Tibial artery (tissue), 4 donors: ENCODE measurements at regions not wholly inside any gene's neighbourhood (a gene's known extent, or its start where the extent isn't known, plus 50 kb on each side); places are given as distances from the start of the nearest gene placed in this dataset.
A peak's percentile ranks its signal among the peaks of the same experiment; 100 is the strongest.

ENCODE experiments used
- DNase-seq, 2 donors: peaks; one replicate each; pipeline ENCODE4 v3.0.0-alpha.2; 2019
- H3K27ac ChIP-seq, 2 donors: fragments of 200-600 bp; sonication (generic) in 1 of 2; 1 replicate in 1 of 2; 2 replicates in 1 of 2; pipeline ENCODE4 v1.5.1; 2018 to 2019; ENCODE audit warnings: mild to moderate bottlenecking in 1 of 2
- H3K27me3 ChIP-seq, 2 donors: fragments of 200-600 bp; sonication (generic) in 1 of 2; one replicate each; pipeline versions ENCODE4 v1.5.1 to v1.6.0; 2016 to 2019
- H3K36me3 ChIP-seq, 3 donors: fragments of 200-600 bp; sonication (generic) in 2 of 3; one replicate each; pipeline ENCODE4 v1.5.1; 2016 to 2019; ENCODE audit warnings: mild to moderate bottlenecking in 2 of 3
- H3K4me1 ChIP-seq, 4 donors: fragments of 200-600 bp; sonication (generic) in 2 of 4; 1 replicate in 3 of 4; 2 replicates in 1 of 4; pipeline ENCODE4 v1.5.1; 2016 to 2019
- H3K4me3 ChIP-seq, 2 donors: fragments of 200-600 bp; sonication (generic) in 1 of 2; 1 replicate in 1 of 2; 2 replicates in 1 of 2; pipeline ENCODE4 v1.5.1; 2018 to 2019; ENCODE audit warnings: mild to moderate bottlenecking in 2 of 2
- H3K9me3 ChIP-seq, 3 donors: fragments of 200-600 bp; sonication (generic) in 1 of 3; one replicate each; pipeline ENCODE4 v1.5.1; 2016 to 2019
- intact Hi-C: fragments of 100-400 bp; cut with DNase I; formaldehyde crosslinking; loops from one replicate; pipeline ENCODE4 v1.15.0; 2023; ENCODE audit warnings: low total_unique reads
- TF ChIP-seq, protein P1 (sequence below), 2 experiments: fragments of 200-600 bp in 1 of 2; fragments of 450-650 bp in 1 of 2; IDR thresholded peaks; one replicate each; pipeline ENCODE4 v1.5.1; 2017 to 2019; ENCODE audit warnings: antibody characterized with exemption in 2 of 2, mild to moderate bottlenecking in 1 of 2, moderate library complexity in 1 of 2

DNA sequence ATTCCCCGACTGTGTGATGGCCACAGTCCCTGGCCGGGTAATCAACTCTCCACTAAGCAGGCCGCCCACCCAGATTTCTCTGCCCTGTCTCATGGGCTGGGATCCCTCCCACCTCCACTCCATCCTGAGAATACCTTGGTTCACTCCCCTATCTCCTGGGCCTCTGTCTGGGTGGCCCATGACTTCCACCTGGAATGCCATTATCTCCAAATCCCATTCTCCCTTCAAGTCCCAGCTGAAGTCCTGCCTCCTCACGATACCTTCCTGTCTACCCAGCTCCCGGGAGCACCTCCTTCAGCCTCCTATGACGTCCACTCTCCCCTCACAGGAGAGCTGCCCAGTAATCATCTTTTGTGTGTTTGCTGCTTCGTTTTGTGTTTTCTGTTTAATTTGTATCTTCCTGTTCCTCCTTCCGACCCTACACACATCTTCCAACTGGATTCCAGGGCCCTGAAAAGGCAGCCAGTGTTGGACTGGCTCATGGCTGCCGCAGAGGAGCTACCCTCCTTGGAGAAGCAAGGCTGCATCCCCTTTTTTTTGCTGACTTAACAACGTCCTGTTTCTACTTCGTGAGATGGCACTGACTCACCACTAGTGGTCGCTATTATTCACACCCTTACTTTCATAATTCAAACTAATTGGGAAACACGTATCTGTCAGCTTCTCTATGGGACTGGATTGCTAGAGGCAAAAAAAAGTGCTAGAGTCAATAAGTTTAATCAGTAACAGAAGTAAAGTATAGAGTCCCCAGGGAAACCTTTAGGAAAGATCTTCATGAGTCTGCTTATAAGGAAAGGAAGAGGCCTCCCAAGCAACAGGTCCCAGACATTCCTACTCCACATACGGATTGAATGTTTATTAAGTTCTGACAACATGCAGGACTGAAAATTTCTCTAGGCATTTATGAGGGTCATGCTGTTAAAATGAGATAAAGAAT lies 171.9 kb upstream of the GATA6 start:
- Histone ChIP-seq H3K27ac (no peak overlapping the region), H3K36me3 (no peaks in the 10 kb centered on the region), H3K4me3 (no peak overlapping the region), H3K4me1 (peaks cover 0 to 19% (median 0%) of the 10 kb centered on the region in 4 donors), H3K27me3 (no peaks in the 10 kb centered on the region), H3K9me3 (no peaks in the 10 kb centered on the region)
- intact Hi-C loops, result loop anchor here (5.0 kb wide), 1 partner anchor 565 kb away; no protein-coding TSS in a partner anchor
- no peak for DNase-seq
- TF ChIP-seq, protein P1, sequence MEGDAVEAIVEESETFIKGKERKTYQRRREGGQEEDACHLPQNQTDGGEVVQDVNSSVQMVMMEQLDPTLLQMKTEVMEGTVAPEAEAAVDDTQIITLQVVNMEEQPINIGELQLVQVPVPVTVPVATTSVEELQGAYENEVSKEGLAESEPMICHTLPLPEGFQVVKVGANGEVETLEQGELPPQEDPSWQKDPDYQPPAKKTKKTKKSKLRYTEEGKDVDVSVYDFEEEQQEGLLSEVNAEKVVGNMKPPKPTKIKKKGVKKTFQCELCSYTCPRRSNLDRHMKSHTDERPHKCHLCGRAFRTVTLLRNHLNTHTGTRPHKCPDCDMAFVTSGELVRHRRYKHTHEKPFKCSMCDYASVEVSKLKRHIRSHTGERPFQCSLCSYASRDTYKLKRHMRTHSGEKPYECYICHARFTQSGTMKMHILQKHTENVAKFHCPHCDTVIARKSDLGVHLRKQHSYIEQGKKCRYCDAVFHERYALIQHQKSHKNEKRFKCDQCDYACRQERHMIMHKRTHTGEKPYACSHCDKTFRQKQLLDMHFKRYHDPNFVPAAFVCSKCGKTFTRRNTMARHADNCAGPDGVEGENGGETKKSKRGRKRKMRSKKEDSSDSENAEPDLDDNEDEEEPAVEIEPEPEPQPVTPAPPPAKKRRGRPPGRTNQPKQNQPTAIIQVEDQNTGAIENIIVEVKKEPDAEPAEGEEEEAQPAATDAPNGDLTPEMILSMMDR (IDR thresholded peaks at IDR 0.05), result peak; percentile 54 to 73

DNA sequence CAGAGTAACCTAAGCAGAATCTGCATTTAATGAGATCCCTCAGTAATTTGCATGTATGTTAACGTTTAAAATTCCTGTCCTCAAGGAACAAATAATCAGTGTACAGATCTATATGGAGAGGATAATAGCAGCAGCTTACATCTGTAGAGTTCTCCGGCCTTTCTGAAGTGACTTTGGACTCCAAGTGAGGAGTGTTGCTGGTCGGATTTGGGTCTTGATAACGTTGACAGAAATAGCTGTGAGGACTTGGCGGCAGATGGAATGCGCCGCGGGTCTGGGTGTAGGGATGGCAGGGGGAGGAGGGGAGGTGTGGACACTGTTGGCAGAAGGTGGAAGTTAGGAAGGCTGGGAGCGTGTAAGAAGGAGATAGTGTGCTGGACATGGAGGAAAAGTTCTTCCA lies 170.9 kb upstream of the GATA6 start:
- TF ChIP-seq, protein P1 (IDR thresholded peaks at IDR 0.05), result no peak
- Histone ChIP-seq H3K9me3 (no peaks in the 10 kb centered on the region), H3K27me3 (no peaks in the 10 kb centered on the region), H3K36me3 (no peaks in the 10 kb centered on the region), H3K4me1 (peaks cover 0 to 19% (median 0%) of the 10 kb centered on the region in 4 donors), H3K27ac (peak overlapping the region in 1 of 2 donors; percentile 21), H3K4me3 (no peak overlapping the region)
- intact Hi-C loops, result loop anchor here (5.0 kb wide), 1 partner anchor 564 kb away; no protein-coding TSS in a partner anchor
- no peak for DNase-seq

GRCh38 chr18:22001912-22002487 lies 167.4 kb upstream of the GATA6 start:
- Histone ChIP-seq H3K36me3 (no peaks in the 10 kb centered on the region), H3K27me3 (no peaks in the 10 kb centered on the region), H3K9me3 (no peaks in the 10 kb centered on the region), H3K4me3 (no peak overlapping the region), H3K27ac (no peak overlapping the region), H3K4me1 (peaks cover 0 to 19% (median 0%) of the 10 kb centered on the region in 4 donors)
- no peak for DNase-seq
- TF ChIP-seq, protein P1 (IDR thresholded peaks at IDR 0.05), result no peak
- intact Hi-C loops, result no loop called here

DNA sequence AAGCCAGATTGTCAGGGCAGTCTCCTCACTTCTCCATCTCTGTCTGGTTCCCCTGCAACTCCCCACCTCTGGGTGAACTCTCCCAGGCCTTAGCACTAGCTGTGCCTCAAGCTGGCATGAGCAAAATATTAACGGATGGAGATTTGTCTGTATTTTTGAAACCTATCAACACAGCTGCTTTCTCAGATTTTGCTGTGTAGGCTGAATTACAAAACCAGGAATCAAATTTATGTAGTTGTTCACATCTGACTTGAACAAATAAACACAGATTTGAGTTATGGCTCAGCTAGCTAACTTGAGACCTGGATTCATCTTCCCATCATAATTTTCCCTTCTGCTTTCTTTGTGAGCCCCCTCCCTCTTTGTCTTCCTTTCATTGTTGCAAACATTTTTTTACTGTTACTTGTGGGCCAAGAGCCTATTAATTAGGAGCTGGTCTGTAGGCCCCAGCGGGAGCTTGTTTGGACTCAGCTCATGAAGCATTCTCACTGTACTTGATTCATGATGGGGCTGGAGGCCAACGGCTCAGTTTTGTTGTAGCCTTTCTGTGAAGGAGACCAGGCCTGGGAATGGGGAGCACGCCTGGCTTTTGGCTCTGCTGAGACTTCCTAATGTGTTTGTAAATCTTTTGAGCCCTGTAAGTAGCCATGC lies 164.1 kb upstream of the GATA6 start:
- Histone ChIP-seq H3K27ac (no peak overlapping the region), H3K4me3 (no peak overlapping the region), H3K36me3 (no peaks in the 10 kb centered on the region), H3K27me3 (no peaks in the 10 kb centered on the region), H3K4me1 (peaks cover 0 to 3% (median 0%) of the 10 kb centered on the region in 4 donors), H3K9me3 (no peaks in the 10 kb centered on the region)
- intact Hi-C loops, result no loop called here
- TF ChIP-seq, protein P1 (IDR thresholded peaks at IDR 0.05), result no peak
- DNase-seq, result peak in 1 of 2 donors; percentile 27

DNA sequence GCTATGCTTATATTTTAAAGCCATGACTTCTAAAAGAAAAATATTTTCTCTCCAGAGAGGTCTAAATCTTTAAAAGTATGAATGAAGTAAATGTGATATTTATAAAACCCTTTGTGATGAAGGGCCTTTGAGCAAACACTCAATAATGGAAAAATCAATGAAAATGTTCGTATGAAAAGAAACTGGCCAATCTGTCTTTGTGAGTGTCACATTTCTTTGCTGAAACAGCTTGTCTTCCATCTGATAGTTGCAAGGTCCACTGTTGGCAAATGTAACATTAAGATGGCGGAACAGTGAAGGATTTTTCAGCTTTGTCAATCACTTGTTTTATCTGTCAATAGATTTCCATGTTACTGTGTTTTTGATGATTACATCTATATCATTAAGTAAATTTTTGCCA lies 162.9 kb upstream of the GATA6 start:
- intact Hi-C loops, result no loop called here
- no peaks in the 10 kb centered on the region for H3K4me1 ChIP-seq
- H3K9me3 ChIP-seq, result no peaks in the 10 kb centered on the region
- no peak overlapping the region for H3K27ac ChIP-seq
- TF ChIP-seq, protein P1 (IDR thresholded peaks at IDR 0.05), result no peak
- H3K36me3 ChIP-seq, result no peaks in the 10 kb centered on the region
- H3K27me3 ChIP-seq, result no peaks in the 10 kb centered on the region
- DNase-seq, result no peak
- H3K4me3 ChIP-seq, result no peak overlapping the region
